B cell (primary cell): ENCODE measurements at regions not wholly inside any gene's neighbourhood (a gene's known extent, or its start where the extent isn't known, plus 50 kb on each side); places are given as distances from the start of the nearest gene placed in this dataset.

ENCODE experiments used
- EZH2 ChIP-seq: IDR thresholded peaks from 2 replicates; pipeline ENCODE4 v1.6.1; 2012; ENCODE audit warnings: borderline replicate concordance, low read depth, mild to moderate bottlenecking, moderate library complexity, low read length; ENCODE audit not compliant: insufficient read depth, poor library complexity, severe bottlenecking
- TF ChIP-seq, protein P1 (sequence below): fragments of 200-600 bp; IDR thresholded peaks from one replicate; pipeline ENCODE4 v1.8.0; 2022; ENCODE audit warnings: antibody characterized with exemption, mild to moderate bottlenecking

DNA sequence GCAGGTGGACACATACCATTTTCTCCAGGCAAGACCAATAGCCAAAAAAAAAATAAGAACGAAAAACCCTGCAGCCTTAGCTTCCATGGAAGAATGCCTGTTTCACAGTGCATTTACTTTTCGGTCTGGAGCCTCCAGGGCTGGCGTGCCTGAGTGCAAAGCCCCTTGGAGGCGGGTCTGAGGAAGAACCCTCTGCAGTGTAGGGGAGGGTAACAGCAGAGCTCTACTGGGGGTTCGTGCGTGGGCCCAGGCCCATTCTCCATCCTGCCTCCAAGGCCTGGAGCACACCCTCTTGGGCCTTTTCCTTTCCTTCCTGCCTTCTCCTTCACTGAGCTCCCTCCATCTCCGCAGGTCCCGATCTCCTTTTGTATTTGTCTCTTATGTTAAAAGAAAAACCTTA lies 172.3 kb upstream of the GLI3 start:
- TF ChIP-seq, protein P1, sequence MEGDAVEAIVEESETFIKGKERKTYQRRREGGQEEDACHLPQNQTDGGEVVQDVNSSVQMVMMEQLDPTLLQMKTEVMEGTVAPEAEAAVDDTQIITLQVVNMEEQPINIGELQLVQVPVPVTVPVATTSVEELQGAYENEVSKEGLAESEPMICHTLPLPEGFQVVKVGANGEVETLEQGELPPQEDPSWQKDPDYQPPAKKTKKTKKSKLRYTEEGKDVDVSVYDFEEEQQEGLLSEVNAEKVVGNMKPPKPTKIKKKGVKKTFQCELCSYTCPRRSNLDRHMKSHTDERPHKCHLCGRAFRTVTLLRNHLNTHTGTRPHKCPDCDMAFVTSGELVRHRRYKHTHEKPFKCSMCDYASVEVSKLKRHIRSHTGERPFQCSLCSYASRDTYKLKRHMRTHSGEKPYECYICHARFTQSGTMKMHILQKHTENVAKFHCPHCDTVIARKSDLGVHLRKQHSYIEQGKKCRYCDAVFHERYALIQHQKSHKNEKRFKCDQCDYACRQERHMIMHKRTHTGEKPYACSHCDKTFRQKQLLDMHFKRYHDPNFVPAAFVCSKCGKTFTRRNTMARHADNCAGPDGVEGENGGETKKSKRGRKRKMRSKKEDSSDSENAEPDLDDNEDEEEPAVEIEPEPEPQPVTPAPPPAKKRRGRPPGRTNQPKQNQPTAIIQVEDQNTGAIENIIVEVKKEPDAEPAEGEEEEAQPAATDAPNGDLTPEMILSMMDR = no peak
- TF ChIP-seq EZH2 = no peak
